ENCODE measurements at regions not wholly inside any gene's neighbourhood (a gene's known extent, or its start where the extent isn't known, plus 50 kb on each side); places are given as distances from the start of the nearest gene placed in this dataset.
"Not testable (repeated sequence)": the region's sequence is repeated elsewhere in the genome, so short reads cannot be mapped to it uniquely, and the experiment has no call there.

DNA sequence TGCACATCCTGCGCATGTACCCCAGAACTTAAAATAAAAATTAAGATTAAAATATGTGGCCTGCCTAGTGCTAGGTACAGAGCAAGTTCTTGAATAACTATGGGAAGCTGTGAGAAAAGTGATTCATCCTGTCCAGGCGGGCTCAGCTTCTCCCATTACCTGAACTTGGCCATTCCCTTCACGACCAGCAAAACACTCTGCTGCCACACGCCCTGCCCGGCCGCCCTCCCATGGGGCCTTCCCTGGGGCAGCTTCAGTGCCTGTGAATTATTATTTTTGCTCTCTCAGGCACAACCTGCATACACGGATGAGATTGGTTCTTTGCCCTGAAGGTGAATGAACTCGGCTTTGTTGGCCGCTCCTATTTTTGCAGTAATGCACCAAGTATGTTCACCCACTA is 209.2 kb upstream of the SHH start:
- DNase-seq, result no peak

- DNase-seq, result no peak
These were observed 208.3 kb upstream of the SHH start for GRCh38 chr7:156020566-156020965.

DNA sequence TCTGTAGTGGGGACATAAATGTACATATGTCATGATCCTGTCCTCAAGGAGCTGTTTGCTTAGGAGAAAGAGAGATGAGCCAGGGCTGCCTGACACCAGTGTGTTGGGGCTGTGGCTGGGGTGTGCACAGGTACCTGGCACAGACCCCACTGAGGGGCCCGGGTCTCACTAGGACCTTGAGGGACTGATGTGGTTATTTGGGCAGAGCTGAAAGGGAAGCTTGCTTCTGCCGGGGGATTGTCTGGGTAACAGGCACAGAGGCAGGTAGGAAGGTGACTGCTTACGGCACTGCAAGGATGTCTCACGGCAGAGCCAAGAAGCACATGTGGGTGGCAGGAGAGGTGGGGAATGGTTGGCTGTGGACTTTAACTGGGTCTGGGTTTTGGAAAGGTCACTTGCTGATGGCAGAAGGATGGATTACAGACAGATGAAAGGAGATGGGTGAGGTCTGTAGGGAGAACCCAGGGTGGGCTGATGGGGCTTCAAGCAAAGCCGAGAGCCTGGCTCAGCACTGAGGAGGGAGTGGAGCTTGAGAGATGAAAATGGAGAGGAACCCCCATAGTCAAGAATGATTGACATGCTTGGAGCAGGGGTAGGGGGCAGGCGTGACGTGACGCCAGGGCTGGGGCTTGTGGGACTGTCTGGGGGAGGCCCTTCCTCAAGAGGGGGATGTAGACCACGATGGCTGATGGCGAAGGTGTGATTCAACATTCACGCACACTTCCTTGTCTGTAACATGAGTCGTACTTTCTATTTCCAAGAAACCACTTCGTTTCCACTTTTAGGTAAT is 207.7 kb upstream of the SHH start:
- no peak for DNase-seq

DNA sequence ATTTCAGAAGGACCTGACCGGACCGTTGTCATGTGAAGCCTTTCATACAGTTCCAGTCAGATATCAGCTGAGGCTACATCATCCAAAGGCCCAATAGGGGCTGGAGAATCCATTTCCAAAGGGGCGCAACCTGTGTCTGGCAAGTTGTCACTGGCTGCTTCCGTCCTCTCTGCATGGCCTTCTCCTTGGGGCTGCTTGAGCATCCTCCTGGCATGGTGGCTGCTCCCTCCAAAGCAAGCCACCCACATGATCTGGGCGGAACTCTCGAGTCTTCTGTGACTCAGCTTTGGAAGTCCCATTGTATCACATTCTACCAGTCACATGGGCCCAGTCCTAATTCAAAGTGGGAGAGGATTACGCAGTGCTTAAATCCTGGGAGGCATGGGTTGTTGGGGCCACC is 207.0 kb upstream of the SHH start:
- DNase-seq, result no peak

DNA sequence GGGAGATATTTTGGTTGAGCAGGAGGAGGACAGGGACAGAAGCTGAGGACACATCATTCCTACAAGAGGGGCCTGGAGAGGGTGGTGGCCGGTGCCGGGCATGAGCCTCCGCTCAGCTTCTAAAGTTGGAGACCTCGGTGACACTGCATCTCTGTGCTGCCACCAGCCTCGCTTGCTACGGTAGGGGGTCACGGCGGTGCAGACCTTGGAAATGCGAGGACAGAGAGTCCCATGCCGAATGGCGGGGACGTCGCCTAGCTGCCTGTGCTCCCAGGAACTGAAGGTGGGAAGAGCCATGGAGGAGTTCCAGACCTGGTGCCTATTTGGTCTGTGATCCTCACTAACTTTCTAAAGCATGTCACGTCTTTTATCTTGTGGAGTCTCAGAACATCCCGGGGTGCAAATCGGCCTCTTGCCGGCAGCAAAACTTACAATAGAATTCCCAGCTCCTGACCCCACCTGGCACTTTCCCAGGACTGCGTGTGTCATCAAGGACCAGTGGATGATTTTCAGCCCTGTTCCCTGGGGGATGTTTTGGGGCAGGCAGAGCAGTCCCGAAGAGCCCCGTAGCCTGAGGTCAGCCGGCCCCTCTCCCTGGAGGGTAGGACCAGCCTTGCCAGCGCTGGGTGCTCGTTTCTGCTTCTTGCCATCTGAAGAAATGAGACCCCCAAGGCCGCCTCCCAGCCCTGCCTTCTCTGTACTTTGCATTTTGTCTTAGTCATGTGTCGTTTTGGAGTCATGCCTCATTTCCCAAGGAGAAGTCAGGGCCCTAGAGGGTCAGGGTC is 205.8 kb upstream of the SHH start:
- DNase-seq, result no peak

DNA sequence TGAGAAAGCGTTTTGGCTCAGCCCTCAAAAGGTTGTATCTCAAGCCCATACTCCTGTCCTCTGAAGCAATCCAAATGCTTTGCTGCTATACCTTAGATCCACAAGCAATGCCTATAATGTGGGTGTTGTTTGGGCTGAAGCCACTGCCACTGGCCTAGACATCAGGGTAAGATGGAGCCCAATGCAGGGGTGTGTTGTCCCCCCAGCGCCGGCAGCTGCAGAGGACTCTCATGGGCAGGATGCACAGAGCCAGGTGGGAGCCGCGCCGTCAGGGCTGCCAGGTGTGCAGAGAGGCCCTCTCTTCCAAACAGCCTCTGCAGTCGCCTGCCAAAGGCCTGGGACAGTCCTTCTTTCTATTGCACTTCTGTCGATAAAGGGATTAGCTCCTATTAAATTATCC is 205.2 kb upstream of the SHH start:
- no peak for DNase-seq

DNA sequence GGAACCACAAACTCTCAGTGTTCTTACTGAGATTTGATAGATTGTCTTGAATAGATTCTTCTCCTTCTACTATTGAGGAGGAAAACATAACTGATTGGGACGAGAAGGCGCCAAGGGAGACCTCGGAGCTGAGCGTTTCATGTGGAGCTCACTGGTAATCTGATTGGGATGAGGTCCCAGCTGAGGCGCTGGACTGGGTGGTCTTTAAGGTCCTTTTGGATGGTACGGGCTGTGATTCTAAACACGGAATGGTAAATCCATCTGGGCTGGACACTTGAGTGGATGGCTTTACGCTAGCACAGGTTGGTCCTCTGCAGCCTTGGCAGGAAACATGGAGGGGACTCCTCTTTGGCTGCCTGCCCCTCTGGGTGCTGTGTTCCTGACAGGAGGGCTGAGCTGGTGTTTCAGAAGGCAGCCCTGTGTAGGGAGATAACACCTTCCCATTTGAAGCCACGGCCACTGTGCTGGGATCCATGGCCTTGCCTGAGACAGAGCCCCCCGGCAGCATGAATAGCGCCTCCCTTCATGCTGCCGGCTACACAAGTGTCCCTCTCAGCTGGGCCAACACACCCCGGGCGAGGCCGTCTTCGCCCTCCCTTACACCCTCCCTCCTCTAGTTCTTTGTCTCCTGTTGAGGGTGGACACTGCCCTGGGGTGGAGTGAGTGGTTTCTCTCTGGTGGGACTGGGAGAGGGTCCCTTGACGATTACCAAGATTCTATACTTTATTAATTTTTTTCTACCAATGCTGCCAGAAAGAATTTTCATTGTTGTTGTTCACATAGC is 203.2 kb upstream of the SHH start:
- no peak for DNase-seq

DNA sequence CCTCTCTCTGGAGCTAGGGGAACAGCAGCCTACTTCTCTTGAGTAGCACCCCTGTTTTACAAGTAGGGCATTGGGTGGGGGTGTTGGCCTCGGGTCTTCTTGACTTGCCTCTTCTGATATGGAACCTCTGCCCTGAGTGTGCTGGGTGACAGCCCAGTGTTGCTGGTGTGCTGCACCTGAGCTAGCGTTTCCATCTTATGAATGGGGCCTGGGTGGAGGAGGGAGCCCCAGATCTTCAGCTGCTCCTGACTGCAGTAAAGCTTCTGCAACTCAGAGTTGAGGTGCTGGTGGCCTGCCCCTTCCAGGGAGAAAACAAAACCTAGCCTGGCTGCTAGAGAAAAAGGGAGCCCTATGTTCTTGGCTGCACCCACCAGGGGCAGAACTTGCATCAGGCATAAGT is 202.5 kb upstream of the SHH start:
- DNase-seq, result no peak

GRCh38 chr7:156014201-156014600 is 201.9 kb upstream of the SHH start:
- DNase-seq, result no peak

- DNase-seq, result no peak
These were observed 200.1 kb upstream of the SHH start for GRCh38 chr7:156012412-156012811.

DNA sequence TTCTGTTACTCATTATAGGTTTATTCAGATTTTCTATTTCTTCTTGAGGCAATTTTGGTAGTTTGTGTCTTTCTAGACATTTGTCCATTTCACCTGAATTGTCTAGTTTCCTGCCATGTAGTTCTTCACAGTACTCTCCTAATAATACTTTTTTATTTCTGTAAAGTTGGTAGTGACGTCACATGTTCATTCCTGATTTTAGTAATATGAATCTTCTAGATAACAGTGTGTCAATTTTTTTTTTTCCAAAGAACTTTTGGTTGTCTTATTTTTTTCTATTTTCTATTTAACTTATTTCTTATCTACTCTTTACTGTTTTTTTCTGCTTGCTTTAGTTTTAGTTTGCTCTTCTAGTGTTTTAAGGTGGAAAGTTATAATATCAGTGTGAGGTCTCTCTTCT is 197.3 kb upstream of the SHH start:
- no peak for DNase-seq

DNA sequence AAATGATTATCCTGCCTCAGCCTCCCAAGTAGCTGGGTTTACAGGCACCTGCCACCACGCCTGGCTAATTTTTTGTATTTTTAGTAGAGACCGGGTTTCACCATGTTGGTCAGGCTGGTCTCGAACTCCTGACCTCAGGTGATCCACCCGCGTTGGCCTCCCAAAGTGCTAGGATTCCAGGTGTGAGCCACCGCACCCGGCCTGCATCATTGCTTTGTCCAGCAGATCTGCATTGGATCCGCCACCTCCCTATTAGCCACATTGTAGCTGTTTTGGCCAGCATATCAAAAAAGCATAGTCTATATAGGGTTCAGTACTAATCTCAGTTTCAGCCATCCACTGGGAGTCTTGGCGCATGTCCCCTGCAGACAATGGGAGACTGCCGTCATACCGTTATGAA is 194.6 kb upstream of the SHH start:
- not testable (repeated sequence) for DNase-seq

DNA sequence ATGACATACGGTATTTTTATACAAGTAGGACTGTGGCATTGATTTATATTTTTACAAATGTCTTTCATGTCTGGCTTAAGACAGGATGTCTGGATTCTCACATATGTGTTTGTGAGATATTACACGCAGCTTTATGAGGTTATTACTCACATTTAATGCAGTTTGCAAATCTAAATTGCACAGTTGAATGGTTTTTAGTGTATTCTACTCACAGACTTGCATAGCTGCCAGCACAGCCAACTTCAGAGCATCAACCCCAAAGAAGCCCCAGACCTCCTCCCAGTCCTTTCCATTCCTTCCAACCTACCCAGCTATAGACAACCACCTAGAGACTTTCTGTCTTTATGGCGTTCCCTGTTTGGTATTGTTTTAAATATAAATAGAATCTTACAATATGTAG is 193.8 kb upstream of the SHH start:
- no peak for DNase-seq

DNA sequence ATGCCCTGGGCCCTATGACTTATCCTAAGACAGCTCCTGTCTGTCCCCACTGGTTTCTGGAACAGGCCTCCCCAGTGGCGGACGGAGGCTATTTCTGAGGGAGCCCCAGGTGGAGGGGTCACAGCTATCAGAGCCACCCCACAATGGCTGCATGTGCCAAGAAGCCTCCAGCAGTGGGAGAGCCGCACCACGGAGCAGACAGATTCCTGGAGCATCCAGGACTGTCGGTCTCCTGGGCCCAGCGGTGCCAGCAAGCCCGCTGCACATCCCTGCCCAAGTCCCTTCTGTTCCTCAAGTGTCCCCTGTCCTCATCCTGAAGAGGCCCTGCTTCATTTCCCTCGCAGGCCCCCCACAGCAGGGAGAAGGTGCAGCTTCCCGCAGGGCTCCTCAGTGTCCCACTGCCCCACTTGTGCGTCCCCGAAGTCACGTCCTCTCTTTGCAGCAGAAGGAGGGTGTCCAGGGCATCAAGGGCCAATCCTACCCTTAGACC is 193.0 kb upstream of the SHH start:
- no peak for DNase-seq

DNA sequence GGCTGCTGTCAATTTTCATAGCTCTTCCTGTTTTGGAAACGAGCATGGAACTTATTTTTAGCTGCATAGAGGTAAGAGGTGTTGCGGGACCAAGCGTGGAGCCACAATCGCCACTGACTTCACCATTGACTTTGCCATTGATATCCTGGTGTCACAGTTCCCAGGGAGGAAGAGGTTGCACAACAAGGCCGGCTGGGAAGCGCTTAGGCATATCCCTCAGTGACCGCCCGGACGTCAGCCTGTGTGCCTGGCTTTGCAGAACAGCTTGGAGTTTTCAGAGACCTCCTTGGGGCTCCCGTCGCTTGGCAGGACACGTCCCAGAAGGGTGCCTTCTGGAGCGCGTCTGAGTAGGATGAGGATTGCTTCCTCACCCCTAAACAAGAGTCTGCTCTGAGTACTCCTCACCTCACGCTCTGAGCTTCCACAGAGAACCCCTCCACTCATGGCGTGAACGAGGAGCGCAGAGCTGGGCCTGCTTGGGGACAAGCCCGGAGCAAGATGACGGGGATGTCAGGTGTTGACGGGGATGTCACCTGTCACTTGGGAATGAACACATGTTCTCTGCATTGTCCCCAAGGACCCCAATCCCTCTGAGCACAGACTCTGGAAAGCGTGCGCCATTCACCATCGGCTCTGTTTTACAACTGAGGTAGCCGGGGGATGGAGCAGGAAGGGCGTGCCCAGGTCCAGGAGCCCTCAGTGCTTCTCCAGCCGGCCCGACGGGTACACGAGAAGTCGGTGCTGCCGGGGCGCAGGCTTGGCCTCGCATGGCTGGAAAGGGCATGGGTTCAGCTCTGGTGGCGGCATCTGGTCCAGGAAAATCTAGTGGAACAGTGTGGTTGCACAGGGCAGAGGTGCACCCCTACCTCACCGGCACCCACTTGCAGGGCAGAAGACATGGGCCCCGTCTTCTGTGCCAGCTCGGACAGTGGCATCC is 192.3 kb upstream of the SHH start:
- DNase-seq, result no peak

- no peak for DNase-seq
These were observed 191.2 kb upstream of the SHH start for GRCh38 chr7:156003220-156004162.

DNA sequence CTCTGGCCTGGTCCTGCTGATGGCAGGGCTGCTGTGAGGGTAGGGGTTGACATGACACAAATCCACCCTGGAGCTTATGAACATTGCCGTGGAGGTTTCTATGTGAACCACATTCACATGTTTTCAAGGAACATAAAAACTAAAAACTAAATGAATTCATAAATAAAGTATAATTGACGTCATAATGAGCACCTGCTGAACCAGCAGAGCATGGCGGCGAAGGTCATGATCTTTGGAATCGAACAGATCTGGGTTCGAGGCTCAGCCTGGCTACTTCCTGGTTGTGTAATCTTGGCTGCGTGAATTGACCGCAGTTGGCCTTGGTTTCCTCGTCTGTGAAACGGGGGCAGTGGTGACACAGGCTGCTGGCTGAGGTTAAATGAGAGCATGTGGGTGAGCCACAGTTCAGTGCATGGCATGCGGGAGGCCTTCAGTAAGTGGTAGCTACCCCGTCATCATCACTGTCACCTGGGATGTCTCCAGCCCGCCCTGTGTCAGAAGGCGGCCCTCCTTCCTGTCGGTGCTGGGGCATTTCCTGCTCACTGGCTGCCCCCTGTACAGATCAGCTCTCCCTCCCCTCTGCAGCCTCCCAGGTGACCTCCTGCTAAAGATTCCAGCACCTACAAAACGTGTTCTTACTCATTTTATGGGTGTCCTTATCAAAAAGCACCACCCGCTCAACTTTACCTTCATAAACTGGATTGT is 190.3 kb upstream of the SHH start:
- DNase-seq, result no peak

DNA sequence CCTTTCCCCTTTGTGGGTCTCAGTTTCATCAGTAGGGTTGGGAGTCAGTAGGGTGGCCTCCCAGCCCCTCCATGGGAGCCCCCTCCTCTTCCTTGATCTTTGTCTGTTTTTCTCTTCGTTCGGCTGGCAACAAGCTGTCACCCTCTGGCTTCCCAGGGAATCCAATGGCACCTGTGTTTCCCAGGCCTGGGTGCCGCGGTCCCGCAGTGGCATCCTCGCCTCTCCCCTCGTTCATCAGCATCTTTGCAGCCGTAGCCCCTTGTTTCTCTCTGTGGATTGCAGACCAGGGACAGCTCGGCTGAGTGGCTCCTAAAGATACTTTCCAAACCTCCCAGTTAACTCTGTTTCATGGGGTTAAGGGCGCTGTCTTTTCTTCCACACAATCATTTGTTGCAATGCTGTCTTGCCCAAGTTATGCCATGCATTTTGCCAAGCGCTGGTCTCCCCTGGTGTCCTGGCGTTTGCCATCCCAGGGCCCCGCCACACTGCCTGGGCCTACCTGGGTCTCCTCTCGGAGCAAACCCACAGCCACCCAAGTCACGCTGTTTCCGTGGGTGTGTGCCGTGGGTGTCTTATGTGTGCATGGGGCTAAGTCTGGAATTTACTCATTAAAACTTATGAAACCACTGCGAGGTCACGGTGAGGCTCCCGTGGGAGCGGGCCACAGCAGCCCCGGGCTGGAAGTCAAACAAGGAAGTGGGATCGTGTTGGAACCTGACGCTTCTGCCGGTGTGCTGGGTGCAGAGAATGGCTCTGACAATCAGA is 189.4 kb upstream of the SHH start:
- DNase-seq, result no peak

DNA sequence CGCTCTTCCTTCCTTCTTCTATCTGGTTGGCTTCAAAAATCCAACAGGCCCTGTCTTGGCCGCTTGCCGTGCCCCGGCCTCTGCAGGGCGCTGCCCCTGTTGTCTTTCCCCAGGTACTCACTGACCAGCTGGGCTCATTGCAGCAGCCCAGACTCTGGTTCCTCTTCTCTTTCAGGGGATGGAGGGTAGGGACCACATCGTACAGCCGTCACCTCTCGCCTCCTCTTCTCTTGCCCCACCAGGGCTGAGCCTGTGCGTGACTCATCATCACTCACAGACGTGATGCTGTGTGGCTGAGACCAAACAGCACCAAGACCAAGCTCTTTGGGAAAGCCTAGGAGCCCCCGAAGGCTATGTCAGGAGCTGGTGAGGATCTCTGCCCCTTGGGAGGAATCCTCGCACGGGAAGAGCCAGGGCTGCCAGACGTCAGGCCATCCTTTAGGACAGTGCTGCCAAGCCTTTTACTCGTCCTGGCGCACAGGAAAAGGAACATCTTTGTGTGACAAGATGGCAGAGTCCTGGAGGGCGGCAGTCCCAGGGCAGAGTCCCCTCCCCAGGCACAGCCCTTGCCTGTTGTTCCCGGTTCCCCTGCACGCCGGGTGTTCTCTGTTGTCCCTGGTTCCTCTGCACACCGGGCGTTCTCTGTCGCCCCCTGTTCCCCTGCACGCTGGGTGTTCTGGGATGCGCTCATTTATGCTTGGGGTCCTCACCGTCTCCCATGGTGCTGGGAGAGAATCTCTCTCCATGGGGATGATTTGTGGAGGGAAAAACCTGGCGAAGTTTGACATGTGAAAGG is 188.5 kb upstream of the SHH start:
- DNase-seq, result no peak

All from CD4-positive, alpha-beta T cell treated with Interleukin-1 beta for 1 hour (primary cell).